ENCODE measurements at regions not wholly inside any gene's neighbourhood (a gene's known extent, or its start where the extent isn't known, plus 50 kb on each side); places are given as distances from the start of the nearest gene placed in this dataset.

- TF ChIP-seq CTCF (conservative IDR thresholded peaks at IDR 0.05; ENCODE audit: low read depth, low read length) (no peak), MXI1 (IDR thresholded peaks at IDR 0.05; ENCODE audit: borderline replicate concordance, low read depth, low read length) (no peak), POLR2A (IDR thresholded peaks at IDR 0.05; ENCODE audit: low read depth, low read length) (no peak), RAD21 (IDR thresholded peaks at IDR 0.05; ENCODE audit: low read length) (no peak), CHD1 (IDR thresholded peaks at IDR 0.05; ENCODE audit: low read depth, low read length) (no peak), RFX5 (IDR thresholded peaks at IDR 0.05; ENCODE audit: low read depth, low read length) (no peak)
These were observed 201.7 kb upstream of the PDGFD start for GRCh38 chr11:104365676-104366075.

All from IMR-90 (cell line).